ENCODE measurements at regions not wholly inside any gene's neighbourhood (a gene's known extent, or its start where the extent isn't known, plus 50 kb on each side); places are given as distances from the start of the nearest gene placed in this dataset.
"Not testable (repeated sequence)": the region's sequence is repeated elsewhere in the genome, so short reads cannot be mapped to it uniquely, and the experiment has no call there.

- DNase-seq, result no peak
These were observed 50.6 kb upstream of the TMEM170B start for GRCh38 chr6:11486959-11487358.

GRCh38 chr6:11486486-11486885 is 51.1 kb upstream of the TMEM170B start:
- DNase-seq, result no peak

GRCh38 chr6:11486051-11486450 is 51.5 kb upstream of the TMEM170B start:
- no peak for DNase-seq

- no peak for DNase-seq
These were observed 52.3 kb upstream of the TMEM170B start for GRCh38 chr6:11485271-11485670.

GRCh38 chr6:11484441-11484840 is 53.1 kb upstream of the TMEM170B start:
- DNase-seq, result no peak

GRCh38 chr6:11482616-11483015 is 54.9 kb upstream of the TMEM170B start:
- DNase-seq, result no peak

GRCh38 chr6:11480541-11480940 is 57.0 kb upstream of the TMEM170B start:
- no peak for DNase-seq

- no peak for DNase-seq
These were observed 58.3 kb upstream of the TMEM170B start for GRCh38 chr6:11479296-11479695.

- no peak for DNase-seq
These were observed 59.0 kb upstream of the TMEM170B start for GRCh38 chr6:11478586-11478985.

GRCh38 chr6:11475016-11475415 is 62.5 kb upstream of the TMEM170B start:
- no peak for DNase-seq

- no peak for DNase-seq
These were observed 64.4 kb upstream of the TMEM170B start for GRCh38 chr6:11473008-11473740.

- no peak for DNase-seq
These were observed 66.3 kb upstream of the TMEM170B start for GRCh38 chr6:11471261-11471660.

GRCh38 chr6:11469684-11470083 is 67.9 kb upstream of the TMEM170B start:
- DNase-seq, result no peak

- DNase-seq, result not testable (repeated sequence)
These were observed 69.3 kb upstream of the TMEM170B start for GRCh38 chr6:11468271-11468670.

- no peak for DNase-seq
These were observed 70.2 kb upstream of the TMEM170B start for GRCh38 chr6:11467364-11467763.

GRCh38 chr6:11463398-11463780 is 74.2 kb upstream of the TMEM170B start:
- DNase-seq, result no peak

- DNase-seq, result no peak
These were observed 74.7 kb upstream of the TMEM170B start for GRCh38 chr6:11462742-11463397.

GRCh38 chr6:11460837-11461661 is 76.5 kb upstream of the TMEM170B start:
- peak; percentile 13 to 14 for DNase-seq

- peak in 1 of 2 donors; percentile 29 for DNase-seq
These were observed 77.4 kb upstream of the TMEM170B start for GRCh38 chr6:11460001-11460668.

- no peak for DNase-seq
These were observed 78.4 kb upstream of the TMEM170B start for GRCh38 chr6:11459079-11459610.

GRCh38 chr6:11458509-11458908 is 79.0 kb upstream of the TMEM170B start:
- DNase-seq, result no peak

GRCh38 chr6:11457422-11457821 is 80.1 kb upstream of the TMEM170B start:
- DNase-seq, result not testable (repeated sequence)

- not testable (repeated sequence) for DNase-seq
These were observed 85.4 kb upstream of the TMEM170B start for GRCh38 chr6:11452106-11452505.
